ENCODE measurements at regions not wholly inside any gene's neighbourhood (a gene's known extent, or its start where the extent isn't known, plus 50 kb on each side); places are given as distances from the start of the nearest gene placed in this dataset.

GRCh38 chr6:168181876-168182275 is 102.9 kb upstream of the FRMD1 start:
- TF ChIP-seq CTCF (IDR thresholded peaks at IDR 0.05; ENCODE audit: insufficient read depth, low read length, severe bottlenecking): no peak
- no peak overlapping the region for H3K4me3 ChIP-seq (ENCODE audit: low read depth, low read length)
- H3K27me3 ChIP-seq (ENCODE audit: control insufficient read depth, insufficient read depth, low read length): peaks cover 2% of the 10 kb centered on the region
- DNase-seq (ENCODE audit: low read depth) (no peak), FAIRE-seq (peak; percentile 43)
- no peaks in the 10 kb centered on the region for H3K36me3 ChIP-seq (ENCODE audit: control insufficient read depth, insufficient read depth, low read length)

- FAIRE-seq (no peak), DNase-seq (ENCODE audit: low read depth) (no peak)
- H3K27me3 ChIP-seq (ENCODE audit: control insufficient read depth, insufficient read depth, low read length): peaks cover 2% of the 10 kb centered on the region
- H3K36me3 ChIP-seq (ENCODE audit: control insufficient read depth, insufficient read depth, low read length): no peaks in the 10 kb centered on the region
- H3K4me3 ChIP-seq (ENCODE audit: low read depth, low read length): no peak overlapping the region
- no peak for TF ChIP-seq CTCF (IDR thresholded peaks at IDR 0.05; ENCODE audit: insufficient read depth, low read length, severe bottlenecking)
Measured at GRCh38 chr6:168181316-168181715, 102.3 kb upstream of the FRMD1 start.

GRCh38 chr6:168180548-168181011 is 101.6 kb upstream of the FRMD1 start:
- FAIRE-seq (no peak), DNase-seq (ENCODE audit: low read depth) (no peak)
- Histone ChIP-seq H3K27me3 (ENCODE audit: control insufficient read depth, insufficient read depth, low read length) (peaks cover 2% of the 10 kb centered on the region), H3K36me3 (ENCODE audit: control insufficient read depth, insufficient read depth, low read length) (no peaks in the 10 kb centered on the region), H3K4me3 (ENCODE audit: low read depth, low read length) (no peak overlapping the region)
- TF ChIP-seq CTCF (IDR thresholded peaks at IDR 0.05; ENCODE audit: insufficient read depth, low read length, severe bottlenecking): no peak

- H3K4me3 ChIP-seq (ENCODE audit: low read depth, low read length): no peak overlapping the region
- peaks cover 2% of the 10 kb centered on the region for H3K27me3 ChIP-seq (ENCODE audit: control insufficient read depth, insufficient read depth, low read length)
- H3K36me3 ChIP-seq (ENCODE audit: control insufficient read depth, insufficient read depth, low read length): no peaks in the 10 kb centered on the region
- no peak for DNase-seq (ENCODE audit: low read depth)
- no peak for FAIRE-seq
- no peak for TF ChIP-seq CTCF (IDR thresholded peaks at IDR 0.05; ENCODE audit: insufficient read depth, low read length, severe bottlenecking)
Measured at GRCh38 chr6:168179702-168180382, 100.8 kb upstream of the FRMD1 start.

- FAIRE-seq (no peak), DNase-seq (ENCODE audit: low read depth) (no peak)
Measured at GRCh38 chr6:168179133-168179532, 100.1 kb upstream of the FRMD1 start.

More at GRCh38 chr6:168179133-168179532, 100.1 kb upstream of the FRMD1 start:
- Histone ChIP-seq H3K4me3 (ENCODE audit: low read depth, low read length) (no peak overlapping the region), H3K27me3 (ENCODE audit: control insufficient read depth, insufficient read depth, low read length) (peaks cover 2% of the 10 kb centered on the region), H3K36me3 (ENCODE audit: control insufficient read depth, insufficient read depth, low read length) (no peaks in the 10 kb centered on the region)
- TF ChIP-seq CTCF (IDR thresholded peaks at IDR 0.05; ENCODE audit: insufficient read depth, low read length, severe bottlenecking): no peak
